Gastroesophageal sphincter (tissue), 4 donors: ENCODE measurements at regions not wholly inside any gene's neighbourhood (a gene's known extent, or its start where the extent isn't known, plus 50 kb on each side); places are given as distances from the start of the nearest gene placed in this dataset.

ENCODE experiments used
- ATAC-seq: fragments of 150-250 bp; one replicate; pipeline ENCODE4 v1.9.1; 2016; ENCODE audit warnings: mild to moderate bottlenecking, moderate library complexity
- H3K27ac ChIP-seq, 4 donors: fragments of 200-600 bp; sonication (generic) in 3 of 4; 1 replicate in 3 of 4; 2 replicates in 1 of 4; pipeline ENCODE4 v1.5.1; 2016 to 2019
- H3K27me3 ChIP-seq: fragments of 200-600 bp; sonication (generic); one replicate; pipeline ENCODE4 v1.5.1; 2019
- H3K36me3 ChIP-seq, 2 donors: fragments of 200-600 bp; sonication (generic); one replicate each; pipeline ENCODE4 v1.5.1; 2019; ENCODE audit warnings: control low read depth in 1 of 2
- H3K4me1 ChIP-seq, 3 donors: fragments of 200-600 bp; sonication (generic); 1 replicate in 2 of 3; 2 replicates in 1 of 3; pipeline ENCODE4 v1.5.1; 2016 to 2019; ENCODE audit warnings: control low read depth in 2 of 3
- H3K4me3 ChIP-seq, 2 donors: fragments of 200-600 bp; sonication (generic); one replicate each; pipeline ENCODE4 v1.5.1; 2019; ENCODE audit warnings: mild to moderate bottlenecking in 1 of 2, moderate library complexity in 1 of 2
- H3K9me3 ChIP-seq, 3 donors: fragments of 200-600 bp; sonication (generic); one replicate each; pipeline ENCODE4 v1.5.1; 2017 to 2019; ENCODE audit warnings: control low read depth in 2 of 3
- EP300 ChIP-seq: sonication (generic); formaldehyde crosslinking; IDR thresholded peaks from one replicate; pipeline ENCODE4 v1.6.1; 2017; ENCODE audit warnings: antibody characterized with exemption, mild to moderate bottlenecking
- POLR2A ChIP-seq, 2 donors: fragments of 450-650 bp; IDR thresholded peaks; one replicate each; pipeline ENCODE4 v1.6.1; 2017; ENCODE audit warnings: antibody characterized with exemption in 2 of 2, mild to moderate bottlenecking in 2 of 2, moderate library complexity in 1 of 2
- POLR2AphosphoS5 ChIP-seq: sonication (generic); formaldehyde crosslinking; IDR thresholded peaks from one replicate; pipeline ENCODE4 v1.6.1; 2017; ENCODE audit warnings: antibody characterized with exemption
- WGBS, 2 donors: methylation state at CpG; one replicate each; pipeline ENCODE4 v1.1.5; 2018; ENCODE audit warnings: low coverage in 1 of 2; 5-methylcytosine and 5-hydroxymethylcytosine counted together
- TF ChIP-seq, protein P1 (sequence below), 4 experiments: fragments of 200-600 bp in 2 of 4; fragments of 450-650 bp in 2 of 4; sonication (generic) in 1 of 4; IDR thresholded peaks; one replicate each; pipeline ENCODE4 v1.5.1; 2017 to 2019; ENCODE audit warnings: antibody characterized with exemption in 4 of 4, mild to moderate bottlenecking in 2 of 4, moderate library complexity in 2 of 4

DNA sequence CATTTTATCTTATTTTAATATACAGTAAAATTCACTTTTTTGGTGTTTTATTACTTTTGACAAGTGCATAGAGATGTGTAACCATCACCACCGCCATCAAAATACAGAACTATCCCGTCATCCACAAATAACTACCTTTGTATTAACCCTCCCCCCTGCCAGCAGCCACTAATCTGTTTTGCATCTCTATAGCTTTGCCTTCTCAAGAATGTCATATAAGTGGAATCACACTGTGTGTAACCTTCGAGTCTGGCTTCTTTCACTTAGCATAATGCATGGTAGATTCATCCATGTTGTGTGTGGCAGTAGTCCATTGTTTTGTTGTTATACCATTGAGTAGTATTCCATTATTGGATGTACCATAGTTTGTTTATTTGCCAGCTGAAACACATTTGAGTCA is 98.8 kb downstream of the BOD1 start:
- 87 to 94% methylated on average over 2 to 3 of the region's 3 CpGs for WGBS, 2 donors
- H3K36me3 ChIP-seq = no peaks in the 10 kb centered on the region
- peaks cover 0 to 17% (median 0%) of the 10 kb centered on the region in 3 donors for H3K9me3 ChIP-seq
- no peak for ATAC-seq
- no peaks in the 10 kb centered on the region for H3K4me1 ChIP-seq
- TF ChIP-seq POLR2AphosphoS5 (no peak), EP300 (no peak), POLR2A (IDR thresholded peaks at IDR 0.05) (no peak)
- TF ChIP-seq, protein P1, sequence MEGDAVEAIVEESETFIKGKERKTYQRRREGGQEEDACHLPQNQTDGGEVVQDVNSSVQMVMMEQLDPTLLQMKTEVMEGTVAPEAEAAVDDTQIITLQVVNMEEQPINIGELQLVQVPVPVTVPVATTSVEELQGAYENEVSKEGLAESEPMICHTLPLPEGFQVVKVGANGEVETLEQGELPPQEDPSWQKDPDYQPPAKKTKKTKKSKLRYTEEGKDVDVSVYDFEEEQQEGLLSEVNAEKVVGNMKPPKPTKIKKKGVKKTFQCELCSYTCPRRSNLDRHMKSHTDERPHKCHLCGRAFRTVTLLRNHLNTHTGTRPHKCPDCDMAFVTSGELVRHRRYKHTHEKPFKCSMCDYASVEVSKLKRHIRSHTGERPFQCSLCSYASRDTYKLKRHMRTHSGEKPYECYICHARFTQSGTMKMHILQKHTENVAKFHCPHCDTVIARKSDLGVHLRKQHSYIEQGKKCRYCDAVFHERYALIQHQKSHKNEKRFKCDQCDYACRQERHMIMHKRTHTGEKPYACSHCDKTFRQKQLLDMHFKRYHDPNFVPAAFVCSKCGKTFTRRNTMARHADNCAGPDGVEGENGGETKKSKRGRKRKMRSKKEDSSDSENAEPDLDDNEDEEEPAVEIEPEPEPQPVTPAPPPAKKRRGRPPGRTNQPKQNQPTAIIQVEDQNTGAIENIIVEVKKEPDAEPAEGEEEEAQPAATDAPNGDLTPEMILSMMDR (IDR thresholded peaks at IDR 0.05) = no peak
- no peak overlapping the region for H3K4me3 ChIP-seq
- no peaks in the 10 kb centered on the region for H3K27me3 ChIP-seq
- no peak overlapping the region for H3K27ac ChIP-seq

DNA sequence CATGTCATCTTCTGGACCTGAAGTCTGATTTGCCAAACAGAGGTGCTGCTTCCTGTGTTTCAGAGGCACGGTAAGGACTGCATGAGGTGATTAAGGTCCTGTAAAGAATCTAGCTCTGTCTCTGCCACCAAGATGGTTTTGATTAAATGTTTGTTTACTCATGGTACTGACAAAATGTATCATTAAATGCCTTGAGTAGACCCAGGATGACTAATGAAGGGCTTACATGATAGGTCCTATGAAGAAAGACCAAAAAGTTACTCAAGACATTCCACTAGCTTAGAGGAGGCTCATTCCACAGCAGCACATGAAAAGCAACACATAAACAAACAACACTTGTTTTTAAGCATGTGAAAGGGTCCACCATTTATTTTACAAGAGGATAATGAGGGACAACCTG is 100.9 kb downstream of the BOD1 start:
- H3K4me3 ChIP-seq = no peak overlapping the region
- no peak overlapping the region for H3K27ac ChIP-seq
- 20 to 23% methylated on average over 1 of the region's 1 CpG for WGBS, 2 donors
- H3K36me3 ChIP-seq = no peaks in the 10 kb centered on the region
- H3K9me3 ChIP-seq = peaks cover 0 to 6% (median 0%) of the 10 kb centered on the region in 3 donors
- H3K27me3 ChIP-seq = no peaks in the 10 kb centered on the region
- no peak for ATAC-seq
- no peak for TF ChIP-seq POLR2AphosphoS5
- H3K4me1 ChIP-seq = no peaks in the 10 kb centered on the region

DNA sequence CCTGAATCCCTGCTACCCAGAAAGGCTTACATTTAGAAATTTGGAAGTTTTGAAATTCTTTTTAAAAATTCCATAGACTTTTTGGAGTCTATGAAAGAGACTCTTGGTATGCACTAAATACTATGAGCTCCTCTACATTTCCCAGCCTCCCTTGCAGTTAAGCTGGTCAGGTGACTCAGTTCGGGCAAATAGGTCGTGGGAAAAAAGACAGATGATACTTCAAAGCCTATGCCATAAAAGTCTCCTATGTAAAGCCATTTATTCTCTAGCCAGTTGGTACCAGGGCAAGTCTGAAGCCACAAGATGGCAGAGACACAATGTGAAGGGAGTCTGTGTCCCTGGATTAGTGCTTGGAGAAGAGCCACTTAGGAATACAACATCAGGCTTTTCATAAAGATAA is 101.8 kb downstream of the BOD1 start:
- no peaks in the 10 kb centered on the region for H3K36me3 ChIP-seq
- WGBS, 2 donors = 86 to 92% methylated on average over 2 of the region's 2 CpGs
- H3K27me3 ChIP-seq = no peaks in the 10 kb centered on the region
- ATAC-seq = no peak
- H3K4me3 ChIP-seq = no peak overlapping the region
- TF ChIP-seq POLR2AphosphoS5 (no peak), POLR2A (IDR thresholded peaks at IDR 0.05) (no peak), EP300 (no peak)
- TF ChIP-seq, protein P1 (IDR thresholded peaks at IDR 0.05) = no peak
- no peaks in the 10 kb centered on the region for H3K4me1 ChIP-seq
- no peaks in the 10 kb centered on the region for H3K9me3 ChIP-seq
- no peak overlapping the region for H3K27ac ChIP-seq

DNA sequence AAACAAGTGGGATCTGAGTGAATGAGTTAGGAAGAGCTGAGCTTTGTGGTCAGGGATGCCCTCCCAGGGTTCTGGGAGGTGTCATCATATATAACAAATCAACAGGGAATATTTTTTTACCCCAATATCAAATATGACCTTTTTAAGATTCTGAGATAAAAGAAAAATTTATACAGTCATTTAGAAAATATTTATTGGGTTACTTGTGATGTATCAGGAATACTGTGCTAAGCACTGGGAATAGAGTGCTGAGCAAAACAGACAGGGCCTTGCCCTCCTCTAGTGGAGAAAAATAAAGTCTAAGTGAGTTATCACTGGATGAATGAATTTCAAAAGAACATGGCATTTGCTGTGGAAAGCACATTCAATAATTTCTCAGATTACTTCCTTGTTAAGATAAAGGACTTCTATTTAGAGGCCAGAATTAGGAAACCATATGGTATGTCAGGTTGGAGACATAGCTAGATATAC is 102.9 kb downstream of the BOD1 start:
- H3K4me3 ChIP-seq = no peak overlapping the region
- no peaks in the 10 kb centered on the region for H3K4me1 ChIP-seq
- no peak for ATAC-seq
- no peaks in the 10 kb centered on the region for H3K27me3 ChIP-seq
- no peaks in the 10 kb centered on the region for H3K36me3 ChIP-seq
- H3K27ac ChIP-seq = no peak overlapping the region
- TF ChIP-seq POLR2AphosphoS5 (no peak), EP300 (no peak)
- TF ChIP-seq, protein P1 (IDR thresholded peaks at IDR 0.05) = no peak
- no peaks in the 10 kb centered on the region for H3K9me3 ChIP-seq

DNA sequence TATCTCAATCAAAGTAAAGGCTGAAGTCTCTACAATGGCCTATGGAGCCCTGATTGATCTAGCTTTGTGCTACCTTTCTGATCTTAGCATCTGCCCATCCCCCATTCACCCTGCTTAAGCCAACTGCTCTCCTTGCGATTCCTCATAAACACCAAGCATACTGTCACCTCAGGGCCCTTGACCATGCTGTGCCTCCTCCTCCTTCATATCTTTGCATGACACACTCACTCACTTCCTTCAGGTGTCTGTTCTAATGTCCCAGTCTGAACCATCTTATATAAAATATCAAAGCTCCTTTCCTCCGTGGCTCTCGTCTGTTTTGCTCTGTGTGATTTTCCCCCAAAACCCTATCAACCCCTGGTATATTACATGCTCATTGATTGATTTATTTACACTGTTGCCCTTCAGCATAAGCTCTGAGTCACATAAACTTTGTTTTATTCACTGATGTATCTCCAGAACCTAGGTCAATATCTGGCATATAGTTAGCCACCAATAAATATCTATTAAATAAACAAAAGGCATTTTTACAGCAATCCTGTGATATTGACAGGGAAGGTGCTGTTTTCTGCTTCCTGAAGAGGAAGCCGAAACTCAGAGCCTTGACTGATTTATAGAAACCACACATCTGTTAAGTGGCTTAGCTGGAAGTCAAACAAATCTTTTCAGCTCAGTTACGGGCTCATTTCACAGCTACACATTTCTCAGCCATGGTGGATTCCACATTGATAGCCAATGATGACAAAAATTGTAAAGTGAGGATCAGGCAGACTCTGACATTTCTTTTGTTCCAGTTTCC is 103.6 kb downstream of the BOD1 start:
- Histone ChIP-seq H3K9me3 (no peaks in the 10 kb centered on the region), H3K36me3 (no peaks in the 10 kb centered on the region), H3K27me3 (no peaks in the 10 kb centered on the region), H3K4me1 (no peaks in the 10 kb centered on the region), H3K27ac (no peak overlapping the region), H3K4me3 (no peak overlapping the region)
- no peak for TF ChIP-seq EP300
- no peak for ATAC-seq
- WGBS, 2 donors = 73 to 74% methylated on average over 5 of the region's 5 CpGs

DNA sequence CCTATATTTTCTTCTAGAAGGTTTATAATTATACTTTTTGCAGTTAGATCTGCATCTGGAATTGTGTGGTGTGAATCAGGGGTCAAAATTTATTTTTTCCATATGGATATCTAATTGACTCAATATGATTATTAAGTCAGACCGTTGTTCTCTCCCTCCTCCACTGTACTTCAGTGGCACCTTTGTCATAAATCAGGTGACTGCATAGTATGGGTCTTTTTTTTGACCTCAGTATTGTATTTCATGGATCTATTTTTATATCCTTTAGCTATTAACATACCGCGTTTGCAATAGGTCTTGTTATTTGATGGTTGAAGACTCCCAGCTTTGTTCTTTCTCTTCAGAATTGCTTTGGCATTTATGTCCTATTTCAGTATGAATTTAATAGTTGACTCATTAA is 107.4 kb downstream of the BOD1 start:
- Histone ChIP-seq H3K4me3 (no peak overlapping the region), H3K36me3 (no peaks in the 10 kb centered on the region), H3K27ac (no peak overlapping the region), H3K9me3 (peaks cover 0 to 9% (median 0%) of the 10 kb centered on the region in 3 donors), H3K27me3 (no peaks in the 10 kb centered on the region), H3K4me1 (no peaks in the 10 kb centered on the region)
- TF ChIP-seq EP300 = no peak
- no peak for ATAC-seq
- WGBS, 2 donors = 77 to 83% methylated on average over 3 of the region's 3 CpGs
